HG02763 (cell line): ENCODE measurements at regions not wholly inside any gene's neighbourhood (a gene's known extent, or its start where the extent isn't known, plus 50 kb on each side); places are given as distances from the start of the nearest gene placed in this dataset.

ENCODE experiments used
- ATAC-seq: cut with Tn5 transposase; IDR thresholded peaks from one replicate; pipeline ENCODE4 v1.9.1; 2021; ENCODE audit warnings: mild to moderate bottlenecking, moderate library complexity; ENCODE audit not compliant: unreplicated experiment

GRCh38 chr2:106572541-106573450, 85.6 kb downstream of the CD8B2 start:
- no peak for ATAC-seq

- no peak for ATAC-seq
These were observed 86.6 kb downstream of the CD8B2 start for GRCh38 chr2:106573773-106574172.

GRCh38 chr2:106575955-106576354, 88.8 kb downstream of the CD8B2 start:
- ATAC-seq: no peak

DNA sequence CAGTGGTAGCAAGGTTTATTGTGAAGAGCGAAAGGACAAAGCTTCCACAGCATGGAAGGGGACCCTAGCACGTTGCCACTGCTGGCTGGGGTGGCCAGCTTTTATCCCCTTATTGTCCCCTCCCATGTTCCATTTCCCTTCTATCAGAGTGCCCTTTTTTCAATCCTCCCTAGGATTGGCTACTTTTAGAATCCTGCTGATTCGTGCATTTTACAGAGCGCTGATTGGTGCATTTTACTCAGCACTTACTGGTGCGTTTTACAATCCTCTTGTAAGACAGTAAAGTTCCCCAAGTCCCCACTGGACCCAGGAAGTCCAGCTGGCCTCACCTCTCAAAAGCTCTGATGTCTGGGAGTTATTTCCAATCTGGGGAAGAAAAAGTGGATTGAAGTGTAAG, 90.1 kb downstream of the CD8B2 start:
- ATAC-seq: no peak

GRCh38 chr2:106579750-106580197, 92.6 kb downstream of the CD8B2 start:
- no peak for ATAC-seq

DNA sequence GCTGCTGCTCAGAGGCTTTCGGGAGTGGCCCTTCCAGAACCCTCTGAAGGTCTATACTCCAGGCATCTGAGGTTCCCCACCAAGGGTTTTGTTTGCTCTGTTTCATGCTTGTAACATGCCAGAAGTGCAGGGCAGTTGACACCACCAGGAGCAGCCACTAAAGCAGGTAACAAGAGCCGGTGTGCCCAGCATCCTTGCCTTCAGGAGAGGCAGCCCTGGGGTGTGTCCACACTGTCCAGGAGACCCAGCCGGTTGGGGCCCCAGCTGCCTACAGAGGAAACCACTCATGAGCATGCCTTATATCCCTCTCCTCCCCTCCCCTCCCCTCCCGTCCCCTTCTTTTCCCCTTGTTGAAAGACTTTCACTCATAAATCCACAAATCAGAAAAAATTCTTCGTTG, 93.1 kb downstream of the CD8B2 start:
- no peak for ATAC-seq

DNA sequence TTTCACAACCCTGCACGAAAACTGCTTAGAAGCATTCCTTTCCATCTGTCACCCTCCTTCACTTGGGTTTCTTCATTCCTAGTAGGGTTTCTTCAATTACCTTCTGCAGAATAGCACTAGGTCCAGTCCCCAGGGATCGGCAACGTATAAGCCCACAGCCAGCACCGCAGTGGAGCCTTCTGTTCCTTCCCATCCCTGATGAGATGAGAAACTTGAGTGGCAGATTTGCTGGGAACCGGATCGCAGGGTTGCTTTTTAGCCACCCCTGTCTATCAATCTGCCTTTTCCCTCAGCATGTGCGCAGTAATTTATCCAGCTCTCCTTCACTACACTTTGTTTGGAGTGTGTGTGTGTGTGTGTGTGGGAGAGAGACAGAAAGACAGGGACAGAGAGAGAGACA, 94.2 kb downstream of the CD8B2 start:
- no peak for ATAC-seq

- no peak for ATAC-seq
These were observed 94.6 kb downstream of the CD8B2 start for GRCh38 chr2:106581755-106582147.

DNA sequence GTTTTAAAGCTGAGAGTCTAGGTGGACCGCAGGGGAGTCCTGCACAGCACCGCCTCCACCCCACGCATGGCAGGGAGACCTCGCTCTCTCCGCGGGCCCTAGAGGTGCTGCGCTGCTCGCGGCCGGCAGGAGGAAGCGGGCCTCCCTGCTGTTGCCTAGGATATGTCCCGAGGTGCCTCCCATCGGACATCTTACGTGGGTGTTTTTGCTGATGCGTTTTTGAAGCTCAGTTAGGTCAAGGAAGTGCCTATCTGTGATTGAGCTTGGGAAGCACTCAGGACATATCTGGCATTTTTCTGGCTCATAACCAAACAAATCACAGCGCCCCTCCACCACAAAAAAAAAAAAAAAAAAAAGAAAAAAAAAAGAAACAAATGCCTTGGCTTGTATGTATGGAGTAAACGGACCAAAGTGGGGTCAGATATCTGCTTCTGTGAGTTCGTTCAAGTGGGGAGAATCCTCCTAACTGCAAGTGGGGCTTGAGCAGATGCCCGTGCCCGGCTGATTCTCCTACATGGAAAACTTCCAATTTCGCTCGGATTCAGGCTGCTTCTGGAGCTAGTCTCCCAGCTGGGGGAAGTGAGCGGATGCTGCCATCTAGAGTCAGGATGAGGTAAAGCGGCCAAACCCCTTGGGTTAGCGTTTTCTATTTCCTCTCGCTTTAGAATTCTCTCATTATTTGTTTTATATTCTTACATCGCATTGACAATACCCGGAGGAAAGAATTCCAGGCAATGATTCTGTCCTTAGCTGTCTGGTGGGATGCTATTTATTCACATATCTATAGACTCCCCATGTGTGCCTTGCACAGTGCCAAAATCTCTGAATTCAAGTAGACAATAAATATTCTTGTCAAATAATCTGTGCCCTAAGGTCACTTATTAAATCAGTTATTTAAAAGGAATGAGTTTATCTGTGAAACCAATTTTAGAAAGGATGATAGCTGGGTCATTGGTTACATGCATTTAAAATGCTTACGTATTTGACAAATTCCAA, 95.3 kb downstream of the CD8B2 start:
- peak; percentile 67 for ATAC-seq

DNA sequence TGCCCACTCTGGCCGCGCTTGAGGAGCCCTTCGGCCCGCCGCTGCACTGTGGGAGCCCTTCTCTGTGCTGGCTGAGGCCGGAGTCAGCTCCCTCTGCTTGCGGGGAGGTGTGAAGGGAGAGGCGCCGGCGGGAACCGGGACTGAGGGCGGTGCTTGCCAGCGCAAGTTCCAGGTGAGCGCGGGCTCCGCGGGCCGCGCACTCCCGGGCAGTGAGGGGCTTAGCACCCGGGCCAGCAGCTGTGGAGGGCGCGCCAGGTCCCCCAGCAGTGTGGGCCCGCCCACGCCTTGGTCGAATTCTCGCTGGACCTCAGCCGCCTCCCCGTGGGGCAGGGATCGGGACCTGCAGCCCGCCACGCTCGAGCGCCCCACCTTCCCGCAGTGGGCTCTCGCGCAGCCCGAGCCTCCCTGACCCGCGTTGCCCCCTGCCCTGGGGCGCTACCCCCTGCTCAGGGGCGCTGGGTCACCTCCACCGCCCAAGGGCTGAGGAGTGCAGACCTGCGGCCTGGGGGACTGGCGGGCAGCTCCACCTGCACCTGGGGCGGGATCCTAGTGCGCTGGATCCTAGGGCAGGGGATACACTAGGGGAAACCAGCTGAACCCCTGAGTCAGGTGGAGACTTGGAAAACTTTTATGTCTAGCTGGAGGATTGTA, 97.3 kb downstream of the CD8B2 start:
- no peak for ATAC-seq

DNA sequence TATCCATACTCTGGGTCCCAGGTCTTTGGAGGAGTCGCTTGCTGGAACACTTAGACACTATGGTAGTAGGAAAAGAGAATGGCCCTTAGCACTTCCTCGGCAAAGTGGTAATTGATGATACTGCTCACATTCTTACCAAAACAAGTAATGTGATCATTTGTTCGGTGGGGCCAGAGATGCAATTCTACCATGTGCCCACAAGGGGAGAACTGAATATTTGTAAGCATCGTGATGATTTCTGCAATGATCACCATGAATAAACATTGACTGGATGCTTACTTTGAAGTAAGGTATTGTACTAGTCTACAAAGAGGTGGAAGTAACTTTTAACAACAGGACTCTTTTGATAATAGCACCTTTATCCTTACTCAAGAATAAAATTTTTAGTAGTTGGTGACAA, 109.7 kb downstream of the CD8B2 start:
- ATAC-seq: no peak

- no peak for ATAC-seq
These were observed 112.4 kb downstream of the CD8B2 start for GRCh38 chr2:106599540-106599939.

DNA sequence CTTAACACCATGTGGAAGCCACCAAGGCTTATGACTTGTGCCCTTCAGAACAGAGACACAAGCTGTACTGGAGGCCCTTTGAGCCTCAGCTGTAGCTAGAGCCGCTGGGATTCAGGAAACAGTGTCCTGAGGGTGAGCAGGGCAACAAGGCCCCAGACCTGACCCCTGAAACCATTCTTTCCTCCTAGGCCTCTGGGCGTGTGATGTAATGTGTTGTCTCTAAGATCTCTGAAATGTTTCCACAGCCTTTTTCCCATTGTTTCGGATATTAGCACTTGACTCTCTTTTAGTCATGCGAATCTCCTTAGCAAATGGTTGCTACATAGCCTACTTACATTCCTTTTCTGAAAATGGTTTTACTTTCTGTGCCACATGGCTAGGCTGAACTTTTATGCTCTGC, 114.9 kb downstream of the CD8B2 start:
- no peak for ATAC-seq

DNA sequence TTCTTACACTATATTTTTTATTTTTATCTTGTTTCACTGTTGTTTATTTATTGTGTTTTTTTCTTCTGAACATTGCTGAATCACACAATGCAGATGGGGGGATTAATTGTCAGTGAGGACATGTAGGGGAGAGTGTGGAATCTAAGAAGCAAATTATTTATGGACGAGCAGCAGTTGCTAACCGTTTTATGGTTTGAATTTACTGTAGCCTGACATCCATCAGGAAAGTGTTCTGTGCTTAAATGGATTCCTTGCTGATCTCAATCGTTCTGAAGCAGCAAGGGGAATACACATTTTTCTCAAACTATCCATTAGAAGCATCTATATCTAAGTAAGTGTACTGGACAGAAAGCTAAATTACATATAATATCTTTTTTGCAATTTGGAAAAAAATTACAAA, 119.5 kb downstream of the CD8B2 start:
- ATAC-seq: no peak

- no peak for ATAC-seq
These were observed 120.2 kb downstream of the CD8B2 start for GRCh38 chr2:106607371-106607770.

GRCh38 chr2:106609780-106610179, 122.6 kb downstream of the CD8B2 start:
- ATAC-seq: no peak

- ATAC-seq: no peak
These were observed 127.5 kb downstream of the CD8B2 start for GRCh38 chr2:106614511-106615291.

DNA sequence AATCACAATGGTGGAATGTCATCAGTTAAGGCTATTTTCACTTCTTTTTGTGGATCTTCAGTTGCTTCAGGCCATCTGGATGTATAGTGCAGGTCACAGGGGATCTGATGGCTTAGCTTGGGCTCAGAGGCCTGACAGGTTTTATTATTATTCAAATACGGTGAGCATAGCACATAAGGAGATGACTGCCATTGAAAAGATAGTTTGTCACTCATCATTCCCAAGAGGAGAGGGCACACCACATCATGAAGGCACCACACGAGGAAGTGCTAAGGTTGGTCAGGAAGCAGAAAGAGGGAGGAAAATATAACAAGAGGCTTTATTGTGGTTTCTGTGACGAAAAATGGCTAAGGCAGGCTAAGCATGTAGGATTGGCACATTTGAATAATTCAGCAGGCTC, 131.4 kb downstream of the CD8B2 start:
- no peak for ATAC-seq

GRCh38 chr2:106623456-106623855, 136.3 kb downstream of the CD8B2 start:
- no peak for ATAC-seq

DNA sequence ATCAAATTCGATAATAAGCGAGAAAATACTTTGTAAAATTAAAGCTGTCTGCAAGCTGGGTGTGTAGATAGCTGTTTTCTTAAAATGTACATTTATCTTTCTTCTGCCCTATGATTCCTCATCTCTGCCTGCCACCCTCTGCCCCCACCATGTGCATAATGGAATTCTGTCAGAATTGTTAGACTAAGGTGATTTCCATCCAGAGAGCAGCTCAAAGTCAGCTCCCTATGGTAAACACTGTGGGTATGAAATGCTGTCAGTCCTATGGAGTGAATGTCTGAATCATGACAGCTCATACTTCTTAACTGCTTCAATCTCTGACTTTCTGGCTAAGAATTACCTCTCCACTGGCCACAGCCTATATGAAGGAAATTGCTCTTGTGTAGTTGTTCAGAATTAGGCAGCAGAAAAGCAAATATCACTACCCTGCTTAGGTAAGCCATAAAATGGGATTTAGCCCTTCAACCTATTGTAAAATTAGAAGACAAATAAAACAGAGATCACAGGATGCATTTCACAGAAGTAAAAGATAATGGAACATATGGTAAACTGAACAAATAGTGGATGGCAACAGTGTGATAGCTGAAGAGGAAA, 137.7 kb downstream of the CD8B2 start:
- no peak for ATAC-seq
